ENCODE measurements at regions not wholly inside any gene's neighbourhood (a gene's known extent, or its start where the extent isn't known, plus 50 kb on each side); places are given as distances from the start of the nearest gene placed in this dataset.

DNA sequence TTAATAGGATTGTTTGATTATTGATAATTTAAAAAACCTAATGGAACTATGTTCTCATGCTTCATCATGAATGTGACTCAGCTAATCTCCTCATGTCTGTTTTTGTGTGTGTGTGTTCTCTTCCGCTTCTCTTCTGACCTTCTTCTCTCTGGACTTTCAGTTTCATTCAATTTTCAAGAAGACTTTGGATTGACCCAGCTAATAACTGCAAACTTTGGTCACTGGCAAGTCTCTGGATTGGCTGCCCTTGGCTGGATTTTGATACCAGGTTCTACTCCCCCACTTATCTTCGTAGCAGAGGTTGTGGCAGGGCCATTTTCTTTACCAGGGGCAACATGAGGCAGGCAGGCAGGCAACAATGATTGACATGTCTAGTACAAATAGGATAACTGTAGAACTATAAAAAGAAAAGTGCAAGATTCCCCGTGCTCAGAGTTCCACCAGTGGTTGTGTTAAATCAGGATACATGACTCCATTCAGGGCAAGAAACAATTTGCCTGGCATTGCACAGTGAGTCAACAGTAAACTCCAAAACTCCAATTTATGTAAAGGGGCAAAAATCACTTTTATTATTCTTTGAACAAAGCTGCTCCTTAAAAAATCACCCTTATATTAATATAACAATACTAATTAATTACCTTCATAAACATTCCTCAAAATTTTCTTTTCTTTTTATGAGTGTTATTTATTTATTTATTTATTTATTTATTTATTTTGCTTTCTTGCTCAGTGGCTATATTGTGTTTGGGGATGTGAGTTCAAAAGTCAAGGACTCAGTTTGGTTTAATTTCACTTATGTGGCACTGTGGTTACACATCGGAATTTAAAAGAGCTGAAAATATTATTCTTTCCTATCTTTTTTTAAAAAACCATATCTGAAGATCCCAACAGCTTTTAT lies 167.6 kb downstream of the RND3 start:
- BruUV-seq (replicated peaks), result no TSS peak

More for the DNA sequence above, 167.6 kb downstream of the RND3 start:
- intact Hi-C loops (cut with micrococcal nuclease), result no loop called here
- DNase-seq (ENCODE audit: low read depth, low spot score) (no peak), FAIRE-seq (no peak)
- no peaks in the 10 kb centered on the region for H3K36me3 ChIP-seq (ENCODE audit: control insufficient read depth in 2 of 2, extremely low read depth in 1 of 2, insufficient read depth in 2 of 2, low read length in 2 of 2)
- H3K9me1 ChIP-seq (replicated peaks; ENCODE audit: control insufficient read depth, extremely low read depth, insufficient read depth, low read length), result no peaks in the 10 kb centered on the region
- no peak overlapping the region for H3K9ac ChIP-seq (replicated peaks; ENCODE audit: extremely low read depth, insufficient read depth, low read length)
- H3K27me3 ChIP-seq (ENCODE audit: control insufficient read depth in 2 of 2, insufficient read depth in 2 of 2, low read length in 2 of 2), result no peaks in the 10 kb centered on the region
- no peak overlapping the region for H3K27ac ChIP-seq (ENCODE audit: insufficient read depth, low read depth, low read length)
- no peaks in the 10 kb centered on the region for H3K4me1 ChIP-seq (ENCODE audit: control insufficient read depth, extremely low read depth, insufficient read depth, low read length)
- H3K9me3 ChIP-seq (replicated peaks; ENCODE audit: control insufficient read depth, insufficient read depth, low read length), result no peaks in the 10 kb centered on the region
- no peaks in the 10 kb centered on the region for H4K20me1 ChIP-seq (replicated peaks; ENCODE audit: control insufficient read depth, extremely low read depth, insufficient read depth, low read length)
- H3K4me3 ChIP-seq (replicated peaks in 1 of 3; ENCODE audit: insufficient read depth in 1 of 3, low read depth in 1 of 3, low read length in 3 of 3), result no peak overlapping the region
- ChIA-PET POLR2A (no interaction called here), CTCF (interaction anchor here (2.3 kb wide), 1 partner anchor 12 kb away, joined by 5 read pairs; no protein-coding TSS in a partner anchor)
- H3K4me2 ChIP-seq (ENCODE audit: insufficient read depth, low read length), result no peak overlapping the region
- H2AFZ ChIP-seq (ENCODE audit: low read depth, low read length), result no peak overlapping the region
- no peaks in the 10 kb centered on the region for H3K79me2 ChIP-seq (ENCODE audit: control insufficient read depth, insufficient read depth, low read length)
- TF ChIP-seq POLR2AphosphoS5 (IDR thresholded peaks at IDR 0.05; ENCODE audit: insufficient read depth, low read depth, low read length) (no peak), POLR2A (IDR thresholded peaks at IDR 0.05; ENCODE audit: low read depth, low read length) (no peak), EZH2 (IDR thresholded peaks at IDR 0.05; ENCODE audit: borderline replicate concordance, low read depth, low read length, severe bottlenecking) (no peak), GATA2 (IDR thresholded peaks at IDR 0.05; ENCODE audit: insufficient read depth, insufficient read length, low read depth, low read length) (no peak), JUN (IDR thresholded peaks at IDR 0.05; ENCODE audit: borderline replicate concordance, insufficient read depth, insufficient read length, low read depth) (no peak), FOS (IDR thresholded peaks at IDR 0.05; ENCODE audit: borderline replicate concordance, insufficient read depth, low read length) (no peak)
- TF ChIP-seq, protein P1, sequence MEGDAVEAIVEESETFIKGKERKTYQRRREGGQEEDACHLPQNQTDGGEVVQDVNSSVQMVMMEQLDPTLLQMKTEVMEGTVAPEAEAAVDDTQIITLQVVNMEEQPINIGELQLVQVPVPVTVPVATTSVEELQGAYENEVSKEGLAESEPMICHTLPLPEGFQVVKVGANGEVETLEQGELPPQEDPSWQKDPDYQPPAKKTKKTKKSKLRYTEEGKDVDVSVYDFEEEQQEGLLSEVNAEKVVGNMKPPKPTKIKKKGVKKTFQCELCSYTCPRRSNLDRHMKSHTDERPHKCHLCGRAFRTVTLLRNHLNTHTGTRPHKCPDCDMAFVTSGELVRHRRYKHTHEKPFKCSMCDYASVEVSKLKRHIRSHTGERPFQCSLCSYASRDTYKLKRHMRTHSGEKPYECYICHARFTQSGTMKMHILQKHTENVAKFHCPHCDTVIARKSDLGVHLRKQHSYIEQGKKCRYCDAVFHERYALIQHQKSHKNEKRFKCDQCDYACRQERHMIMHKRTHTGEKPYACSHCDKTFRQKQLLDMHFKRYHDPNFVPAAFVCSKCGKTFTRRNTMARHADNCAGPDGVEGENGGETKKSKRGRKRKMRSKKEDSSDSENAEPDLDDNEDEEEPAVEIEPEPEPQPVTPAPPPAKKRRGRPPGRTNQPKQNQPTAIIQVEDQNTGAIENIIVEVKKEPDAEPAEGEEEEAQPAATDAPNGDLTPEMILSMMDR (IDR thresholded peaks at IDR 0.05; ENCODE audit: extremely low read depth in 1 of 2, insufficient read depth in 1 of 2, low read depth in 1 of 2, low read length in 2 of 2), result no peak
- TF ChIP-seq, protein P2, sequence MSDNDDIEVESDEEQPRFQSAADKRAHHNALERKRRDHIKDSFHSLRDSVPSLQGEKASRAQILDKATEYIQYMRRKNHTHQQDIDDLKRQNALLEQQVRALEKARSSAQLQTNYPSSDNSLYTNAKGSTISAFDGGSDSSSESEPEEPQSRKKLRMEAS (IDR thresholded peaks at IDR 0.05; ENCODE audit: insufficient read depth, insufficient read length), result no peak
- dilution Hi-C loops (cut with MboI; ENCODE audit: extremely low pct_ligation_motif_present, low sequenced_read_pairs), result no loop called here
